Loucy (cell line): ENCODE measurements at regions not wholly inside any gene's neighbourhood (a gene's known extent, or its start where the extent isn't known, plus 50 kb on each side); places are given as distances from the start of the nearest gene placed in this dataset.

Experiments used
- H2AFZ ChIP-seq: fragments of 200-600 bp; sonication (generic); 2 replicates; pipeline ENCODE4 v1.6.0; 2016; ENCODE audit warnings: antibody characterized with exemption, mild to moderate bottlenecking, low read length, moderate library complexity
- H3F3A ChIP-seq: fragments of 200-600 bp; 2 replicates; pipeline ENCODE4 v1.6.0; 2016; ENCODE audit warnings: antibody characterized with exemption, low read depth, mild to moderate bottlenecking
- H3K27me3 ChIP-seq: fragments of 200-600 bp; sonication (generic); 2 replicates; pipeline ENCODE4 v1.6.1; 2014; ENCODE audit warnings: low read length, mild to moderate bottlenecking; ENCODE audit not compliant: insufficient read depth, poor library complexity, severe bottlenecking
- H3K36me3 ChIP-seq: fragments of 200-600 bp; sonication (generic); 2 replicates; pipeline ENCODE4 v1.6.1; 2016; ENCODE audit warnings: low read length; ENCODE audit not compliant: insufficient read depth
- H3K4me1 ChIP-seq: fragments of 200-600 bp; sonication (generic); 2 replicates; pipeline ENCODE4 v1.5.1; 2014; ENCODE audit warnings: low read length, mild to moderate bottlenecking; ENCODE audit not compliant: insufficient read depth, poor library complexity, severe bottlenecking
- H3K4me2 ChIP-seq: fragments of 200-600 bp; sonication (generic); 2 replicates; pipeline ENCODE4 v1.6.0; 2014; ENCODE audit warnings: antibody characterized with exemption, low read length, low read depth, mild to moderate bottlenecking; ENCODE audit not compliant: poor library complexity, severe bottlenecking
- H3K4me3 ChIP-seq: fragments of 200-600 bp; sonication (generic); 2 replicates; pipeline ENCODE4 v1.5.1; 2014; ENCODE audit warnings: low read length, mild to moderate bottlenecking, mixed read lengths; ENCODE audit not compliant: poor library complexity, severe bottlenecking
- H3K79me2 ChIP-seq: fragments of 200-600 bp; sonication (generic); 2 replicates; pipeline ENCODE4 v1.6.1; 2014; ENCODE audit warnings: low read length; ENCODE audit not compliant: insufficient read depth
- H3K9ac ChIP-seq: fragments of 200-600 bp; sonication (generic); 2 replicates; pipeline ENCODE4 v1.6.0; 2014; ENCODE audit warnings: mild to moderate bottlenecking, low read depth, low read length, moderate library complexity; ENCODE audit not compliant: poor library complexity, severe bottlenecking
- H3K9me2 ChIP-seq: fragments of 200-600 bp; sonication (generic); replicated peaks from 2 replicates; pipeline ENCODE4 v1.6.1; 2016; ENCODE audit warnings: low read depth, low read length, mixed read lengths
- H3K9me3 ChIP-seq: fragments of 200-600 bp; sonication (generic); 2 replicates; pipeline ENCODE4 v1.6.1; 2014; ENCODE audit warnings: mild to moderate bottlenecking, antibody characterized with exemption, low read length, low read depth; ENCODE audit not compliant: insufficient read depth
- H4K20me1 ChIP-seq: fragments of 200-600 bp; sonication (generic); 2 replicates; pipeline ENCODE4 v1.6.0; 2014; ENCODE audit warnings: antibody characterized with exemption, low read length, mild to moderate bottlenecking; ENCODE audit not compliant: insufficient read depth, poor library complexity, severe bottlenecking
- EZH2phosphoT487 ChIP-seq: fragments of 200-600 bp; IDR thresholded peaks from 2 replicates; pipeline ENCODE4 v1.6.1; 2018; ENCODE audit warnings: antibody characterized with exemption, mild to moderate bottlenecking, moderate library complexity, borderline replicate concordance
- TF ChIP-seq, protein P1 (sequence below): fragments of 200-600 bp; sonication (generic); conservative IDR thresholded peaks from 2 replicates; pipeline ENCODE4 v1.5.1; 2014; ENCODE audit warnings: mild to moderate bottlenecking, antibody characterized with exemption, low read length

- Histone ChIP-seq H3K4me3 (no peak overlapping the region), H3K9me2 (no peaks in the 10 kb centered on the region), H3K27me3 (no peaks in the 10 kb centered on the region), H3K4me2 (no peak overlapping the region), H3K36me3 (no peaks in the 10 kb centered on the region), H3F3A (no peaks in the 10 kb centered on the region), H3K9me3 (no peaks in the 10 kb centered on the region), H2AFZ (no peak overlapping the region), H4K20me1 (no peaks in the 10 kb centered on the region), H3K79me2 (no peaks in the 10 kb centered on the region), H3K4me1 (peaks cover 6% of the 10 kb centered on the region), H3K9ac (no peak overlapping the region)
- TF ChIP-seq, protein P1, sequence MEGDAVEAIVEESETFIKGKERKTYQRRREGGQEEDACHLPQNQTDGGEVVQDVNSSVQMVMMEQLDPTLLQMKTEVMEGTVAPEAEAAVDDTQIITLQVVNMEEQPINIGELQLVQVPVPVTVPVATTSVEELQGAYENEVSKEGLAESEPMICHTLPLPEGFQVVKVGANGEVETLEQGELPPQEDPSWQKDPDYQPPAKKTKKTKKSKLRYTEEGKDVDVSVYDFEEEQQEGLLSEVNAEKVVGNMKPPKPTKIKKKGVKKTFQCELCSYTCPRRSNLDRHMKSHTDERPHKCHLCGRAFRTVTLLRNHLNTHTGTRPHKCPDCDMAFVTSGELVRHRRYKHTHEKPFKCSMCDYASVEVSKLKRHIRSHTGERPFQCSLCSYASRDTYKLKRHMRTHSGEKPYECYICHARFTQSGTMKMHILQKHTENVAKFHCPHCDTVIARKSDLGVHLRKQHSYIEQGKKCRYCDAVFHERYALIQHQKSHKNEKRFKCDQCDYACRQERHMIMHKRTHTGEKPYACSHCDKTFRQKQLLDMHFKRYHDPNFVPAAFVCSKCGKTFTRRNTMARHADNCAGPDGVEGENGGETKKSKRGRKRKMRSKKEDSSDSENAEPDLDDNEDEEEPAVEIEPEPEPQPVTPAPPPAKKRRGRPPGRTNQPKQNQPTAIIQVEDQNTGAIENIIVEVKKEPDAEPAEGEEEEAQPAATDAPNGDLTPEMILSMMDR: no peak
- TF ChIP-seq EZH2phosphoT487: no peak
Measured at GRCh38 chr6:105882121-105882803, 203.9 kb upstream of the PRDM1 start.

DNA sequence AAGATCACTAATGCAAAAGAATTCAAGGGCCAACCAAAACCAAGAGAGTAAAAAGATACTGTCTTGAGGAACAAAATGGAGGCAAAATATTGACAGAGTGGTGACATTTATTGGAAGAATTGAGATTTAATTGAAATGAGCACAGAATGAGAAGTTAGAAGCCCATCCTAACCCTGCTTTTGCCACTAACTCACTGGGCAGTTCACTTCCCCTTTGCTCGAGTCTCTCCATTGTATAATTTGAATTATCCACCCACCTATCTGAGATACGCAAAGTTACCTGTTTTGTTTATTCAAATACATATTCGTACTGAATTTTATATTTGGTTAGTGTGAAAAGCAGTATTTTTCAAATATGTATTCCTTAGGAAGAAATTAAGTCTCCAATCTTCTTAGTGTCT lies 204.5 kb upstream of the PRDM1 start:
- Histone ChIP-seq H4K20me1 (no peaks in the 10 kb centered on the region), H3K4me3 (no peak overlapping the region), H3K4me2 (no peak overlapping the region), H3K9me2 (no peaks in the 10 kb centered on the region), H3K4me1 (no peaks in the 10 kb centered on the region), H2AFZ (no peak overlapping the region), H3K79me2 (no peaks in the 10 kb centered on the region), H3K27me3 (no peaks in the 10 kb centered on the region), H3F3A (no peaks in the 10 kb centered on the region), H3K9ac (no peak overlapping the region), H3K36me3 (no peaks in the 10 kb centered on the region), H3K9me3 (no peaks in the 10 kb centered on the region)
- TF ChIP-seq EZH2phosphoT487: no peak
- TF ChIP-seq, protein P1: no peak

GRCh38 chr6:105880030-105880492 lies 206.1 kb upstream of the PRDM1 start:
- H3K9ac ChIP-seq: no peak overlapping the region
- no peaks in the 10 kb centered on the region for H3K9me3 ChIP-seq
- H3K36me3 ChIP-seq: no peaks in the 10 kb centered on the region
- no peak overlapping the region for H3K4me2 ChIP-seq
- H3K79me2 ChIP-seq: no peaks in the 10 kb centered on the region
- no peaks in the 10 kb centered on the region for H3K4me1 ChIP-seq
- no peaks in the 10 kb centered on the region for H3K27me3 ChIP-seq
- no peaks in the 10 kb centered on the region for H3K9me2 ChIP-seq
- no peak for TF ChIP-seq EZH2phosphoT487
- TF ChIP-seq, protein P1: no peak
- no peak overlapping the region for H2AFZ ChIP-seq
- no peaks in the 10 kb centered on the region for H3F3A ChIP-seq
- H4K20me1 ChIP-seq: no peaks in the 10 kb centered on the region
- no peak overlapping the region for H3K4me3 ChIP-seq
